ENCODE measurements at regions not wholly inside any gene's neighbourhood (a gene's known extent, or its start where the extent isn't known, plus 50 kb on each side); places are given as distances from the start of the nearest gene placed in this dataset.

DNA sequence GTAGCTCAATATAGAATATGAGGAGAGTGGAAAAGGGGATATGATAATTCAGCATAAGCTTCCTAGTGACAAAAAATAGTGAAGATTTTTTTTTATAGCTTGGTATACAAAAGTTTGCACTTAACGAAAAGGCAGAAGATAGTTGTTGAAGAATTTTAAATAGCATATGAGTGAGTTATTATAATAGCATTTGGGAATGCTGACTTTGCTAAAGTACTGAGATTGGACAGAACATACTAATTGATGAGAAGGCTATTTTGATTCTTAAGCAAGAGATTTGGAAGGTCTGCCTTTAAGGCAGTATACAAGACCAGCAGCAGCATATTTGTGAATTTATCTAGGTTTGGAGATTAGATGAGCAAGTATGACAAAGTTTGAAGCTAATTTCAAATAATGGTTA is 600.9 kb upstream of the POT1 start:
- Histone ChIP-seq H3K9me3 (no peaks in the 10 kb centered on the region), H3K4me1 (ENCODE audit: control insufficient read depth in 1 of 2, extremely low read depth in 1 of 2, insufficient read depth in 2 of 2, low read length in 2 of 2) (no peaks in the 10 kb centered on the region), H3K4me3 (ENCODE audit: control insufficient read depth in 1 of 2, extremely low read depth in 1 of 2, low read length in 1 of 2) (no peak overlapping the region), H3K36me3 (ENCODE audit: control insufficient read depth in 2 of 2, extremely low read depth in 1 of 2, insufficient read depth in 1 of 2, low read length in 1 of 2) (no peaks in the 10 kb centered on the region), H3K27ac (ENCODE audit: low read length) (no peak overlapping the region), H3K27me3 (replicated peaks in 1 of 2; ENCODE audit: control insufficient read depth in 2 of 2, extremely low read depth in 1 of 2, insufficient read depth in 2 of 2, low read length in 1 of 2) (no peaks in the 10 kb centered on the region)
- Mint-ChIP-seq H3K4me3 (no peak overlapping the region), H3K27ac (no peak overlapping the region), H3K9me3 (peaks cover 5 to 12% (median 11%) of the 10 kb centered on the region in 3 donors), H3K27me3 (no peaks in the 10 kb centered on the region), H3K36me3 (no peaks in the 10 kb centered on the region), H3K4me1 (no peaks in the 10 kb centered on the region)
- DNase-seq (no peak), ATAC-seq (replicated peaks in 1 of 4) (no peak)
- ChIA-PET POLR2A (no interaction called here), CTCF (no interaction called here)
- WGBS (ENCODE audit: insufficient coverage): no CpG with 5 or more reads among the region's 1 CpG

DNA sequence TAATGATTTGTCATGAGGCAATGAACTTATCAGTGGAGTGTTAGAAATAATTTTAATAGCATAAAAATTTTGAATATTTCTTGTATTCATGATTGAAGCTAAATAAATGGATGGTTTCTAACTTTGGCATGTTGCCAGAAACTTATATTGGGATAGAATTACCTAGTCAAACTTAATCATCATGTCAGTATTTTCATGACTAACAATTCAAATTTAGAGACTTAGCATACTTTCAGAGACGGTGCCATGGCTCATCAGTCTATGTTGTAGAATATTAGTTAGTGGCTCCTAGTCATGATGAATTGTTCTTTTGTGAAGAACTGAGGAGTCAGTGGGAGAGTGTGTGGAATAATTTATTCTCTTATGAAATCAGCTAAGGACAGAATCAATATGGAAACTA is 599.6 kb upstream of the POT1 start:
- ChIA-PET POLR2A (no interaction called here), CTCF (interaction anchor here in 1 of 2 donors (0.6 kb wide), 2 partner anchors 31 to 64 kb away, joined by 3 to 4 read pairs; no protein-coding TSS in a partner anchor)
- no peaks in the 10 kb centered on the region for H3K36me3 Mint-ChIP-seq
- ATAC-seq (replicated peaks in 1 of 4): no peak
- no peaks in the 10 kb centered on the region for H3K4me1 Mint-ChIP-seq
- H3K27ac Mint-ChIP-seq: no peak overlapping the region
- no peak overlapping the region for H3K4me3 ChIP-seq (ENCODE audit: control insufficient read depth in 1 of 2, extremely low read depth in 1 of 2, low read length in 1 of 2)
- no peaks in the 10 kb centered on the region for H3K4me1 ChIP-seq (ENCODE audit: control insufficient read depth in 1 of 2, extremely low read depth in 1 of 2, insufficient read depth in 2 of 2, low read length in 2 of 2)
- no CpG with 5 or more reads among the region's 1 CpG for WGBS (ENCODE audit: insufficient coverage)
- H3K27me3 ChIP-seq (replicated peaks in 1 of 2; ENCODE audit: control insufficient read depth in 2 of 2, extremely low read depth in 1 of 2, insufficient read depth in 2 of 2, low read length in 1 of 2): no peaks in the 10 kb centered on the region
- no peaks in the 10 kb centered on the region for H3K9me3 ChIP-seq
- H3K4me3 Mint-ChIP-seq: no peak overlapping the region
- H3K36me3 ChIP-seq (ENCODE audit: control insufficient read depth in 2 of 2, extremely low read depth in 1 of 2, insufficient read depth in 1 of 2, low read length in 1 of 2): no peaks in the 10 kb centered on the region
- H3K9me3 Mint-ChIP-seq: peaks cover 5 to 11% (median 10%) of the 10 kb centered on the region in 3 donors
- no peak overlapping the region for H3K27ac ChIP-seq (ENCODE audit: low read length)
- no peak for DNase-seq
- no peaks in the 10 kb centered on the region for H3K27me3 Mint-ChIP-seq

DNA sequence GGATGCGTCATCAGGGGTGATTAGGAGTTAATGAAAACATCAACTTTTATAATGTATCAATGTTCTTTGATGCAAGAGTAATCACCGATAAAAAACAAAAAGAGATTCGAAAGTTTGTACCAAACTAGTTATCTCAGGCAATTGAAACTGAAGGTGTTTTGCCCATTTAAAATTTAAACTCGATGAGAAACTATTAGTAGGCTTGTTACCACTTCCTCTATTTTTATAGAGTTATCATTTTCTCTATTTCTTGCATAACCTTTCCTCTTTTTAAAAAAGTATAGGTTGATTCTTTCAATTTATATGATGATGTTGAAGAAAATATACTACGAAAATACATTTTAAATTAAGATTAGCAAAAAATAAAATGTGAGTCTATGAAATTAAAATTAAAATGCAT is 597.3 kb upstream of the POT1 start:
- Histone ChIP-seq H3K36me3 (ENCODE audit: control insufficient read depth in 2 of 2, extremely low read depth in 1 of 2, insufficient read depth in 1 of 2, low read length in 1 of 2) (no peaks in the 10 kb centered on the region), H3K27me3 (replicated peaks in 1 of 2; ENCODE audit: control insufficient read depth in 2 of 2, extremely low read depth in 1 of 2, insufficient read depth in 2 of 2, low read length in 1 of 2) (no peaks in the 10 kb centered on the region), H3K4me1 (ENCODE audit: control insufficient read depth in 1 of 2, extremely low read depth in 1 of 2, insufficient read depth in 2 of 2, low read length in 2 of 2) (no peaks in the 10 kb centered on the region), H3K27ac (ENCODE audit: low read length) (no peak overlapping the region), H3K9me3 (no peaks in the 10 kb centered on the region), H3K4me3 (ENCODE audit: control insufficient read depth in 1 of 2, extremely low read depth in 1 of 2, low read length in 1 of 2) (no peak overlapping the region)
- ChIA-PET CTCF (no interaction called here), POLR2A (no interaction called here)
- DNase-seq: no peak
- H3K4me1 Mint-ChIP-seq: no peaks in the 10 kb centered on the region
- no peaks in the 10 kb centered on the region for H3K36me3 Mint-ChIP-seq
- H3K4me3 Mint-ChIP-seq: no peak overlapping the region
- H3K27me3 Mint-ChIP-seq: no peaks in the 10 kb centered on the region
- H3K9me3 Mint-ChIP-seq: peaks cover 11 to 23% (median 16%) of the 10 kb centered on the region in 3 donors
- no CpG with 5 or more reads among the region's 5 CpGs for WGBS (ENCODE audit: insufficient coverage)
- ATAC-seq (replicated peaks in 1 of 4): no peak
- no peak overlapping the region for H3K27ac Mint-ChIP-seq

DNA sequence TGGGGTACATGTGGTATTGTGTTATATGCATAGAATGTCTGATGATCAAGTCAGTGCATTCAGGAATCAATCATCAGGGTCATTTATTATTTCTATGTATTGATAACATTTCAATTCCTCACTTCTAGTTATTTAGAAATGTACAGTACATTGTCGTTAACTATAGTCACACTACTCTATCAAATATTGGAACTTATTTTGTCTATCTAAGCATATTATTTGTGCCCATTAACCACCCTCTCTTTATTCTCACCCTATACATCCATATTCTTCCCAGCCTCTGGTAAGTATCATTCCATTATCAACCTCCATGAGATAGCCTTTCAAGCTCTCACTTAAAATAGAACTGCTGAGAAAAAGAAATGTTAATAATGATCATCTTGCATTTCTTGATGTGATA is 596.5 kb upstream of the POT1 start:
- Histone ChIP-seq H3K4me3 (ENCODE audit: control insufficient read depth in 1 of 2, extremely low read depth in 1 of 2, low read length in 1 of 2) (no peak overlapping the region), H3K4me1 (ENCODE audit: control insufficient read depth in 1 of 2, extremely low read depth in 1 of 2, insufficient read depth in 2 of 2, low read length in 2 of 2) (no peaks in the 10 kb centered on the region), H3K36me3 (ENCODE audit: control insufficient read depth in 2 of 2, extremely low read depth in 1 of 2, insufficient read depth in 1 of 2, low read length in 1 of 2) (no peaks in the 10 kb centered on the region), H3K27ac (ENCODE audit: low read length) (no peak overlapping the region), H3K27me3 (replicated peaks in 1 of 2; ENCODE audit: control insufficient read depth in 2 of 2, extremely low read depth in 1 of 2, insufficient read depth in 2 of 2, low read length in 1 of 2) (no peaks in the 10 kb centered on the region), H3K9me3 (no peaks in the 10 kb centered on the region)
- Mint-ChIP-seq H3K27ac (no peak overlapping the region), H3K27me3 (no peaks in the 10 kb centered on the region), H3K9me3 (peaks cover 11 to 17% (median 16%) of the 10 kb centered on the region in 3 donors), H3K4me1 (no peaks in the 10 kb centered on the region), H3K36me3 (no peaks in the 10 kb centered on the region), H3K4me3 (no peak overlapping the region)
- no peak for DNase-seq
- WGBS (ENCODE audit: insufficient coverage): no CpG with 5 or more reads among the region's 1 CpG
- ChIA-PET POLR2A (no interaction called here), CTCF (no interaction called here)
- ATAC-seq (replicated peaks in 1 of 4): no peak

DNA sequence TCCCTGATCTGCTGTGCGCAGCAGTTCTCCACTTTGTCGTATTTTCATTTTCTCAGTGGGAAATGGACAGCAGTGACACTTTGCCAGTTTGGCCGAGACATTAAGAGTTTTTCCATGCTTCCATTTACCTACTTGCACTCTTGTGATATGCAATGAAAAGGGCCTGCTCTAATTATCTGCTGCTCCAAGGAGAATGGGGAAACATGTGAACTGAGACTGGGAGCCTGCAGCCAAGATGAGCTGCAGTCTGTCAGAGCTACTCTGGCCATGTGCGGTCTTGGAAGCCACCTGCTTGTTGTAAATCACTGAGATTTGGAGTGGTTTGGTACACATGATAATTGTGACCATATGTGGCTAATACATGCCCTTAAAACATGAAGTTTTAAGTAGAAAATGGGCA is 586.6 kb upstream of the POT1 start:
- ATAC-seq (replicated peaks in 1 of 4) (no peak), DNase-seq (no peak)
- H3K27ac ChIP-seq (ENCODE audit: low read length): no peak overlapping the region
- no peaks in the 10 kb centered on the region for H3K9me3 ChIP-seq
- no peaks in the 10 kb centered on the region for H3K4me1 ChIP-seq (ENCODE audit: control insufficient read depth in 1 of 2, extremely low read depth in 1 of 2, insufficient read depth in 2 of 2, low read length in 2 of 2)
- H3K36me3 ChIP-seq (ENCODE audit: control insufficient read depth in 2 of 2, extremely low read depth in 1 of 2, insufficient read depth in 1 of 2, low read length in 1 of 2): no peaks in the 10 kb centered on the region
- H3K4me1 Mint-ChIP-seq: no peaks in the 10 kb centered on the region
- H3K4me3 ChIP-seq (ENCODE audit: control insufficient read depth in 1 of 2, extremely low read depth in 1 of 2, low read length in 1 of 2): no peak overlapping the region
- H3K36me3 Mint-ChIP-seq: no peaks in the 10 kb centered on the region
- no peak overlapping the region for H3K4me3 Mint-ChIP-seq
- H3K27me3 Mint-ChIP-seq: no peaks in the 10 kb centered on the region
- POLR2A ChIA-PET: no interaction called here
- H3K27ac Mint-ChIP-seq: no peak overlapping the region
- WGBS (ENCODE audit: insufficient coverage): 72% methylated on average over 3 of the region's 4 CpGs
- CTCF ChIA-PET: no interaction called here
- no peaks in the 10 kb centered on the region for H3K27me3 ChIP-seq (replicated peaks in 1 of 2; ENCODE audit: control insufficient read depth in 2 of 2, extremely low read depth in 1 of 2, insufficient read depth in 2 of 2, low read length in 1 of 2)
- H3K9me3 Mint-ChIP-seq: peaks cover 3 to 4% (median 4%) of the 10 kb centered on the region in 3 donors

DNA sequence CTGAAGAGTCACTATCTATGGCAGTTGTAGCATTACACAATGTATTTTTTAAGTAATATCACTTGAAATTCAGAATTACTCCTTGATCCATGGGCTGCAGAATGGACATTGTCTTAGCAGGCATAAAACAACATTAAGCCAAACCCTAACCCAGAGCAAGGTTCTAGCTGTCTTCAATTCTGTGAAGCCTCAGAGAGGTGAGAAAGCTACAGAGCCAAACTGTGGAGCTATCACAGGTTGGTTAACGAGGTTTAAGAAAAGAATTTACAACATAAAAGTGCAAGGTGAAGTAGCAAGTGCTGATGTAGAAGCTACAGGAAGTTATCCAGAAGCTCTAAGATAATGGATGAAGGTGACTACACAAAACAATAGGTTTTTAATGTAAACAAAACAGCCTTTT is 582.7 kb upstream of the POT1 start:
- Mint-ChIP-seq H3K4me3 (no peak overlapping the region), H3K36me3 (no peaks in the 10 kb centered on the region), H3K4me1 (no peaks in the 10 kb centered on the region), H3K27ac (no peak overlapping the region), H3K9me3 (peaks cover 0 to 4% (median 4%) of the 10 kb centered on the region in 3 donors), H3K27me3 (no peaks in the 10 kb centered on the region)
- CTCF ChIA-PET: no interaction called here
- Histone ChIP-seq H3K4me1 (ENCODE audit: control insufficient read depth in 1 of 2, extremely low read depth in 1 of 2, insufficient read depth in 2 of 2, low read length in 2 of 2) (no peaks in the 10 kb centered on the region), H3K27me3 (replicated peaks in 1 of 2; ENCODE audit: control insufficient read depth in 2 of 2, extremely low read depth in 1 of 2, insufficient read depth in 2 of 2, low read length in 1 of 2) (no peaks in the 10 kb centered on the region), H3K36me3 (ENCODE audit: control insufficient read depth in 2 of 2, extremely low read depth in 1 of 2, insufficient read depth in 1 of 2, low read length in 1 of 2) (no peaks in the 10 kb centered on the region), H3K9me3 (no peaks in the 10 kb centered on the region), H3K4me3 (ENCODE audit: control insufficient read depth in 1 of 2, extremely low read depth in 1 of 2, low read length in 1 of 2) (no peak overlapping the region), H3K27ac (ENCODE audit: low read length) (no peak overlapping the region)
- 56% methylated on average over 1 of the region's 1 CpG for WGBS (ENCODE audit: insufficient coverage)
- ATAC-seq (replicated peaks in 1 of 4) (no peak), DNase-seq (no peak)
- POLR2A ChIA-PET: no interaction called here

DNA sequence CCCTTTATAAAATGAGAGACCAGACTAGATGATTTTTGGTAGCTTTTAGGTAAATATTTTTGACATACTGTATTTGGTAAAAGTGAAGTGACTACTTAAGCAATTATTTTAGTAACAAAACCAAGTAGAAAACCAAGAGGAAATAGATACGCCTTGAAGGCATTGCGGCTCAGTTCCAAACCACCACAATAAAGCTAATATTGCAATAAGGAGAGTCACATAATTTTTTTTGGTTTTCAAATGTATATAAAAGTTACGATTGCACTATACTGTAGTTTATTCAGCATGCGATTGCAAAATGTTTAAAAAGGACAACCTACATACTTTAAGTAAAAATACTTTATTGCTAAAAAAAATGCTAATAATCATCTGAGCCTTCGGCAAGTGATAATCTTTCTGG is 581.7 kb upstream of the POT1 start:
- ATAC-seq (replicated peaks in 1 of 4) (no peak), DNase-seq (no peak)
- H3K9me3 ChIP-seq: no peaks in the 10 kb centered on the region
- no peak overlapping the region for H3K27ac Mint-ChIP-seq
- H3K27ac ChIP-seq (ENCODE audit: low read length): no peak overlapping the region
- ChIA-PET POLR2A (no interaction called here), CTCF (no interaction called here)
- no peaks in the 10 kb centered on the region for H3K4me1 ChIP-seq (ENCODE audit: control insufficient read depth in 1 of 2, extremely low read depth in 1 of 2, insufficient read depth in 2 of 2, low read length in 2 of 2)
- no peak overlapping the region for H3K4me3 Mint-ChIP-seq
- no peaks in the 10 kb centered on the region for H3K36me3 ChIP-seq (ENCODE audit: control insufficient read depth in 2 of 2, extremely low read depth in 1 of 2, insufficient read depth in 1 of 2, low read length in 1 of 2)
- no peaks in the 10 kb centered on the region for H3K36me3 Mint-ChIP-seq
- no peaks in the 10 kb centered on the region for H3K27me3 ChIP-seq (replicated peaks in 1 of 2; ENCODE audit: control insufficient read depth in 2 of 2, extremely low read depth in 1 of 2, insufficient read depth in 2 of 2, low read length in 1 of 2)
- H3K4me3 ChIP-seq (ENCODE audit: control insufficient read depth in 1 of 2, extremely low read depth in 1 of 2, low read length in 1 of 2): no peak overlapping the region
- no peaks in the 10 kb centered on the region for H3K27me3 Mint-ChIP-seq
- H3K9me3 Mint-ChIP-seq: peaks cover 0 to 4% (median 4%) of the 10 kb centered on the region in 3 donors
- no peaks in the 10 kb centered on the region for H3K4me1 Mint-ChIP-seq
- WGBS (ENCODE audit: insufficient coverage): no CpG with 5 or more reads among the region's 5 CpGs
